H1 (cell line): ENCODE measurements at regions not wholly inside any gene's neighbourhood (a gene's known extent, or its start where the extent isn't known, plus 50 kb on each side); places are given as distances from the start of the nearest gene placed in this dataset.

Source experiments
- CTCF ChIA-PET: fragments of 300-600 bp; sonication (Branson Sonifier 250); formaldehyde crosslinking; loops from one replicate; lab custom pipeline; 2021; ENCODE audit not compliant: partially characterized antibody; lab: Charles Lee
- POLR2A ChIA-PET: fragments of 300-600 bp; sonication (Branson Sonifier 250); formaldehyde crosslinking; loops from one replicate; lab custom pipeline; 2021; ENCODE audit warnings: inconsistent platforms; ENCODE audit not compliant: partially characterized antibody; lab: Charles Lee
- DNase-seq, 2 experiments: peaks; one replicate each; pipeline versions ENCODE4 v3.0.0 to v3.0.0-alpha.2; 2010 to 2022; ENCODE audit warnings: low spot score in 2 of 2, low read depth in 1 of 2, mixed read lengths in 1 of 2
- FAIRE-seq: peaks from 2 replicates; lab custom pipeline; 2011; peaks lifted over from hg19 to GRCh38; lab: Jason Lieb, UNC
- H2AFZ ChIP-seq: 2 replicates; pipeline ENCODE4 v1.8.1; 2012; ENCODE audit warnings: low read length, inconsistent platforms
- H2AK5ac ChIP-seq: 2 replicates; pipeline ENCODE4 v1.6.1; 2013; ENCODE audit warnings: low read depth, low read length
- H2BK120ac ChIP-seq: replicated peaks from 2 replicates; pipeline ENCODE3; 2013; ENCODE audit warnings: low read depth, low read length, inconsistent platforms
- H2BK12ac ChIP-seq: 2 replicates; pipeline ENCODE4 v1.6.1; 2013; ENCODE audit warnings: low read depth, low read length
- H2BK15ac ChIP-seq: 2 replicates; pipeline ENCODE4 v1.6.1; 2013; ENCODE audit warnings: low read length
- H2BK20ac ChIP-seq: 2 replicates; pipeline ENCODE4 v1.6.1; 2013; ENCODE audit warnings: low read length
- H2BK5ac ChIP-seq: 2 replicates; pipeline ENCODE4 v1.6.1; 2013; ENCODE audit warnings: low read depth, low read length
- H3K14ac ChIP-seq: 2 replicates; pipeline ENCODE4 v1.6.1; 2013; ENCODE audit warnings: inconsistent platforms; ENCODE audit not compliant: insufficient read length
- H3K18ac ChIP-seq: 2 replicates; pipeline ENCODE4 v1.6.1; 2013; ENCODE audit warnings: low read length; ENCODE audit errors: extremely low read depth
- H3K23ac ChIP-seq: 2 replicates; pipeline ENCODE4 v1.6.1; 2013; ENCODE audit warnings: inconsistent platforms; ENCODE audit not compliant: insufficient read length
- H3K23me2 ChIP-seq: 2 replicates; pipeline ENCODE4 v1.6.1; 2013; ENCODE audit warnings: low read depth, low read length
- H3K27ac ChIP-seq: 2 replicates; pipeline ENCODE4 v1.6.1; 2011; ENCODE audit warnings: low read depth, low read length, inconsistent platforms
- H3K27me3 ChIP-seq, 4 experiments: replicated peaks in 1 of 4; 1 replicate in 1 of 4; 2 replicates in 3 of 4; pipeline versions ENCODE4 v1.6.1 to v1.8.1; 2011 to 2013; ENCODE audit warnings: low read length in 3 of 4, mild to moderate bottlenecking in 3 of 4, inconsistent platforms in 2 of 4, mixed read lengths in 2 of 4, moderate library complexity in 1 of 4; ENCODE audit not compliant: control insufficient read depth in 3 of 4, insufficient read depth in 3 of 4; ENCODE audit errors: extremely low read depth in 1 of 4
- H3K36me3 ChIP-seq, 4 experiments: 2 replicates each; pipeline versions ENCODE4 v1.6.1 to v1.8.1; 2011 to 2013; ENCODE audit warnings: mild to moderate bottlenecking in 4 of 4, low read length in 3 of 4, moderate library complexity in 2 of 4, control low read depth in 1 of 4, inconsistent platforms in 1 of 4; ENCODE audit not compliant: insufficient read depth in 4 of 4, control insufficient read depth in 2 of 4
- H3K4ac ChIP-seq: replicated peaks from 2 replicates; pipeline ENCODE3; 2013; ENCODE audit warnings: low read length, low read depth, mixed read lengths, inconsistent platforms; ENCODE audit not compliant: insufficient read length
- H3K4me1 ChIP-seq, 4 experiments: replicated peaks in 1 of 4; 1 replicate in 1 of 4; 2 replicates in 3 of 4; pipeline versions ENCODE4 v1.6.1 to v1.8.1; 2011 to 2013; ENCODE audit warnings: low read length in 3 of 4, inconsistent platforms in 2 of 4, mixed read lengths in 1 of 4; ENCODE audit not compliant: insufficient read depth in 4 of 4, control insufficient read depth in 3 of 4
- H3K4me2 ChIP-seq, 2 experiments: 2 replicates each; pipeline versions ENCODE4 v1.6.1 to v1.8.1; 2011 to 2013; ENCODE audit warnings: low read depth in 2 of 2, low read length in 2 of 2, control low read depth in 1 of 2, inconsistent platforms in 1 of 2, mild to moderate bottlenecking in 1 of 2; ENCODE audit not compliant: insufficient read depth in 1 of 2
- H3K4me3 ChIP-seq, 4 experiments: fragments of 200-600, 300-600 bp in 1 of 4; sonication (generic), shearing (Covaris generic), sonication (Bioruptor Twin) in 1 of 4; 2 replicates each; pipeline versions ENCODE4 v1.5.1 to v1.8.1; 2011 to 2016; ENCODE audit warnings: low read length in 4 of 4, low read depth in 3 of 4, control low read depth in 2 of 4, inconsistent platforms in 2 of 4, mild to moderate bottlenecking in 2 of 4, mixed read lengths in 1 of 4, moderate library complexity in 1 of 4; ENCODE audit not compliant: insufficient read depth in 2 of 4; ENCODE audit errors: extremely low read depth in 1 of 4
- H3K56ac ChIP-seq: replicated peaks from 2 replicates; pipeline ENCODE3; 2013; ENCODE audit warnings: low read depth, mild to moderate bottlenecking, mixed read lengths, low read length, inconsistent platforms; ENCODE audit not compliant: insufficient read length
- H3K79me1 ChIP-seq: 2 replicates; pipeline ENCODE4 v1.6.1; 2013; ENCODE audit warnings: low read depth, low read length, control low read depth
- H3K79me2 ChIP-seq, 2 experiments: 2 replicates each; pipeline versions ENCODE4 v1.6.1 to v1.8.1; 2012 to 2013; ENCODE audit warnings: low read length in 2 of 2, mild to moderate bottlenecking in 2 of 2, inconsistent platforms in 1 of 2; ENCODE audit not compliant: insufficient read depth in 2 of 2, control insufficient read depth in 1 of 2
- H3K9ac ChIP-seq, 4 experiments: replicated peaks in 1 of 4; 1 replicate in 1 of 4; 2 replicates in 3 of 4; pipeline versions ENCODE4 v1.6.1 to v1.8.1; 2011 to 2013; ENCODE audit warnings: low read depth in 3 of 4, low read length in 3 of 4, control low read depth in 2 of 4, mild to moderate bottlenecking in 2 of 4, moderate library complexity in 2 of 4, inconsistent platforms in 1 of 4; ENCODE audit errors: extremely low read depth in 1 of 4
- H3K9me3 ChIP-seq, 2 experiments: 2 replicates each; pipeline versions ENCODE4 v1.6.1 to v1.8.1; 2012 to 2013; ENCODE audit warnings: mild to moderate bottlenecking in 2 of 2, moderate library complexity in 2 of 2, control low read depth in 1 of 2, inconsistent platforms in 1 of 2, low read depth in 1 of 2, low read length in 1 of 2, mixed read lengths in 1 of 2; ENCODE audit not compliant: insufficient read depth in 2 of 2
- H4K20me1 ChIP-seq, 2 experiments: replicated peaks in 1 of 2; 2 replicates each; pipeline versions ENCODE3 to v1.8.1; 2011 to 2013; ENCODE audit warnings: inconsistent platforms in 2 of 2, low read length in 2 of 2, mild to moderate bottlenecking in 1 of 2; ENCODE audit not compliant: insufficient read depth in 2 of 2, control insufficient read depth in 1 of 2
- H4K5ac ChIP-seq: 2 replicates; pipeline ENCODE4 v1.6.1; 2013; ENCODE audit warnings: low read length, low read depth, mixed read lengths, inconsistent platforms; ENCODE audit not compliant: insufficient read length
- H4K8ac ChIP-seq: 2 replicates; pipeline ENCODE4 v1.8.0; 2013; ENCODE audit warnings: mild to moderate bottlenecking, moderate library complexity, low read length, inconsistent platforms; ENCODE audit not compliant: insufficient read depth; ENCODE audit errors: extremely low read depth
- H4K91ac ChIP-seq: replicated peaks from 2 replicates; pipeline ENCODE3; 2013; ENCODE audit warnings: low read length, mixed read lengths, inconsistent platforms; ENCODE audit not compliant: insufficient read length
- PHF8 ChIP-seq: fragments of 200-600 bp; sonication (generic); conservative IDR thresholded peaks from 2 replicates; pipeline ENCODE4 v1.7.1; 2012; ENCODE audit warnings: low read depth, mild to moderate bottlenecking, inconsistent platforms, low read length, moderate library complexity
- POU5F1 ChIP-seq: IDR thresholded peaks from 2 replicates; pipeline ENCODE4 v1.6.1; 2011; ENCODE audit warnings: low read depth, mild to moderate bottlenecking, low read length, moderate library complexity
- WGBS, 2 experiments: shearing (Covaris generic) in 1 of 2; methylation state at CpG; one replicate each; pipeline versions ENCODE4 v1.1.6 to v1.1.7; 2013 to 2015; ENCODE audit warnings: low lambda C conversion rate in 2 of 2, mixed read lengths in 2 of 2, inconsistent platforms in 1 of 2, low coverage in 1 of 2, missing lambda C conversion rate in 1 of 2; ENCODE audit not compliant: insufficient replicate concordance in 2 of 2, insufficient coverage in 1 of 2, insufficient read length in 1 of 2; ENCODE audit errors: extremely low coverage in 1 of 2, missing lambda C conversion rate in 1 of 2; 5-methylcytosine and 5-hydroxymethylcytosine counted together

- H3K4me1 ChIP-seq = peaks cover 0 to 7% (median 4%) of the 10 kb centered on the region in 4 experiments; a peak in 2 of 7 replicates
- H3K9ac ChIP-seq = no peak overlapping the region
These were observed 617.5 kb upstream of the WWC1 start for GRCh38 chr5:167673942-167674341.

More at GRCh38 chr5:167673942-167674341, 617.5 kb upstream of the WWC1 start:
- Histone ChIP-seq H4K20me1 (no peaks in the 10 kb centered on the region), H4K5ac (no peak overlapping the region), H3K36me3 (no peaks in the 10 kb centered on the region), H2BK12ac (no peak overlapping the region), H3K18ac (no peak overlapping the region), H3K27me3 (no peaks in the 10 kb centered on the region), H2AK5ac (no peak overlapping the region), H3K4me3 (no peak overlapping the region), H3K79me1 (no peaks in the 10 kb centered on the region), H3K4ac (no peak overlapping the region), H2BK20ac (no peak overlapping the region), H3K23me2 (no peaks in the 10 kb centered on the region), H2AFZ (no peak overlapping the region), H2BK15ac (no peak overlapping the region), H2BK120ac (no peak overlapping the region), H4K8ac (no peak overlapping the region), H3K27ac (no peak overlapping the region), H3K14ac (no peak overlapping the region), H2BK5ac (no peak overlapping the region), H3K23ac (no peak overlapping the region), H3K9me3 (no peaks in the 10 kb centered on the region; a peak in 1 of 4 replicates), H3K56ac (no peak overlapping the region), H3K79me2 (no peaks in the 10 kb centered on the region), H3K4me2 (no peak overlapping the region), H4K91ac (no peak overlapping the region)
- FAIRE-seq (no peak), DNase-seq (no peak)
- ChIA-PET POLR2A (no interaction called here), CTCF (no interaction called here)
- WGBS, 2 experiments = 93% methylated on average over 2 of the region's 2 CpGs; no CpG with 5 or more reads in 1 of the 2 experiments
- TF ChIP-seq POU5F1 = no peak
- no peak for TF ChIP-seq PHF8
